OCI-LY1 (cell line): ENCODE measurements at regions not wholly inside any gene's neighbourhood (a gene's known extent, or its start where the extent isn't known, plus 50 kb on each side); places are given as distances from the start of the nearest gene placed in this dataset.

Experiments used
- EZH2 ChIP-seq: fragments of 200-600 bp; sonication (generic), shearing (Covaris generic); IDR thresholded peaks from 2 replicates; pipeline ENCODE4 v1.8.0; 2017; ENCODE audit warnings: borderline replicate concordance, mixed run types, mild to moderate bottlenecking, antibody characterized with exemption, low read length, moderate library complexity, mixed read lengths
- TF ChIP-seq, protein P1 (sequence below): fragments of 200-600 bp; sonication (generic), shearing (Covaris generic); IDR thresholded peaks from 2 replicates; pipeline ENCODE4 v1.5.1; 2017; ENCODE audit warnings: mild to moderate bottlenecking, antibody characterized with exemption, low read length, moderate library complexity, mixed read lengths

DNA sequence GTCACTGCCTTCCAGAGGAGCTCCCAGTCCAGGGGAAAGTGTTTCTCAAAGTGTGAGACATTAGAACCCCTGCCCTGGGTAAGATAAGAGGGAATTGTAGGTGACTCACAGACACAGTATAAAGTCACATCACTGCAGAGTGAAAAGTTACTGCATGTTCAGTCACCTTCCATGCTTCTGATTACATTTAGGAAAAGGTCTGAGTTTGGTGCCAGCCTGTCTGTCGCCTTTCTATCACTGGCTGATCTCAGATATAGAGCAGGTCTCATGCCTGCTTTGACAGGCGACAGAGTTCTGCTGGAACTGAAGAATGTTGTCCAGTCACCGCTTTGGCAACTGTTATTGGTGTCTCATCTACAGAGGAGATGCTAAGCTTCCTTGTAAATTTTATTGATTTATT, 1078.6 kb downstream of the UQCRFS1 start:
- TF ChIP-seq, protein P1, sequence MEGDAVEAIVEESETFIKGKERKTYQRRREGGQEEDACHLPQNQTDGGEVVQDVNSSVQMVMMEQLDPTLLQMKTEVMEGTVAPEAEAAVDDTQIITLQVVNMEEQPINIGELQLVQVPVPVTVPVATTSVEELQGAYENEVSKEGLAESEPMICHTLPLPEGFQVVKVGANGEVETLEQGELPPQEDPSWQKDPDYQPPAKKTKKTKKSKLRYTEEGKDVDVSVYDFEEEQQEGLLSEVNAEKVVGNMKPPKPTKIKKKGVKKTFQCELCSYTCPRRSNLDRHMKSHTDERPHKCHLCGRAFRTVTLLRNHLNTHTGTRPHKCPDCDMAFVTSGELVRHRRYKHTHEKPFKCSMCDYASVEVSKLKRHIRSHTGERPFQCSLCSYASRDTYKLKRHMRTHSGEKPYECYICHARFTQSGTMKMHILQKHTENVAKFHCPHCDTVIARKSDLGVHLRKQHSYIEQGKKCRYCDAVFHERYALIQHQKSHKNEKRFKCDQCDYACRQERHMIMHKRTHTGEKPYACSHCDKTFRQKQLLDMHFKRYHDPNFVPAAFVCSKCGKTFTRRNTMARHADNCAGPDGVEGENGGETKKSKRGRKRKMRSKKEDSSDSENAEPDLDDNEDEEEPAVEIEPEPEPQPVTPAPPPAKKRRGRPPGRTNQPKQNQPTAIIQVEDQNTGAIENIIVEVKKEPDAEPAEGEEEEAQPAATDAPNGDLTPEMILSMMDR, result no peak
- no peak for TF ChIP-seq EZH2
